G401 (cell line): ENCODE measurements at regions not wholly inside any gene's neighbourhood (a gene's known extent, or its start where the extent isn't known, plus 50 kb on each side); places are given as distances from the start of the nearest gene placed in this dataset.

Experiments used
- DNase-seq: peaks from one replicate; pipeline ENCODE4 v3.0.0-alpha.2; 2015; ENCODE audit warnings: low spot score
- in situ Hi-C: cut with HindIII; loops from 2 replicates; pipeline ENCODE4 v1.10.0; 2016; ENCODE audit warnings: low sequenced_read_pairs, mixed read lengths

DNA sequence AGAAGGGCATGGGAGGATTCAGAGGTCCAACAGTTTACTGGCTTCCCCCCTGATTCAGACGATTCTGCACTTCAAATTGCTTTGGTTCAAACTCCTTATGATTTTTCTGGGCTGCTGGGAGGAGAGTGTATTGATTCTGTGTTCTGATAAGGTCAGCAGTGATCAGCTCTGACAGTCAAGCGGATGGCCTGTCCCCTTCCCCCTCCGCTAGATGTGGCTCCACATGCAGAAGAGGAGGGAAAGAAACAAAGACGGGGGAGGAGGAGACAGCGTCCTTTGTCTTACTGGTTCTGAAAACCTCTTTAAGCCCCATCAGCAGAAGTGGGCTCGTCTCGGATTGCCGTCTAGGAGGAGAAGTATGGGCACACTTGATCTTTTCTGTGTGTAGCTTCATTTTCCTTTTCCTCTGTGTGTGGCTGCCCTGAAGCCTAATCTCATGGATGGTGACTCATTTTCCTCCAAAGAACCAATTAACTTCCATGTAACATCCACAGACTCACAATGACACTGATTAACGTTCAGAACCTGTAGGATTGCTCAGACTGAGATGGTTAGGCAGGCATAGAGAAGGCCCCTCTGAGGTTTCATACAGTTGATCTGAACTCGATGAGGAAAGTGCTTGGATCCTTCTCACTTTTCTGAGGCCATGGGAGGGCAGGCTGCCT lies 162.4 kb upstream of the PPP2R3A start:
- in situ Hi-C loops = no loop called here
- DNase-seq = no peak

GRCh38 chr3:135805752-135806151 lies 159.8 kb upstream of the PPP2R3A start:
- in situ Hi-C loops = no loop called here

GRCh38 chr3:135806317-135806716 lies 159.2 kb upstream of the PPP2R3A start:
- peak; percentile 85 for DNase-seq
- in situ Hi-C loops = no loop called here

More at GRCh38 chr3:135805752-135806151, 159.8 kb upstream of the PPP2R3A start:
- peak; percentile 31 for DNase-seq

- no peak for DNase-seq
- in situ Hi-C loops = no loop called here
Measured at GRCh38 chr3:135807879-135808278, 157.6 kb upstream of the PPP2R3A start.

- DNase-seq = peak; percentile 8
- in situ Hi-C loops = no loop called here
Measured at GRCh38 chr3:135809021-135809634, 156.4 kb upstream of the PPP2R3A start.

DNA sequence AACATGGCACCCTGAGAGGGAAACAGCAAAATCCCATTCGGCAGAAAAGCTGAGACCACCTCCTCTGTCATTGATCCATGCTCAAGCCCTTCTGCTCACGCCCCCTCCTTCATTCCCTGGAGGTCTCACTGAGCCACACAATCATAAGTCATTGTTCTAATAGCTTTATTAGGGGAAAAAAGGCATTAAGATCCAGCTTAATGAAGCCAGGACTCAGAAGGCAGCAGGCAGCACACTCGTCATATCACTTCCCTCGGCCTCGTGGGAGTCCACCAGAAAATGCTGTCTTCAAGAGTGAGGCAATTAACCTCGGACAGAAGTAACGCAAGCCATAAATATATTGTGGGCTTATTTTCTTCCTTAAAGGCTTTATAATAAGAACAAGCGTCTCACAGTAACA lies 153.9 kb upstream of the PPP2R3A start:
- DNase-seq = no peak
- in situ Hi-C loops = no loop called here

- in situ Hi-C loops = no loop called here
- no peak for DNase-seq
Measured at GRCh38 chr3:135812057-135812456, 153.5 kb upstream of the PPP2R3A start.

- no peak for DNase-seq
- in situ Hi-C loops = no loop called here
Measured at GRCh38 chr3:135834465-135834864, 131.1 kb upstream of the PPP2R3A start.

GRCh38 chr3:135837977-135838631 lies 127.4 kb upstream of the PPP2R3A start:
- DNase-seq = no peak
- in situ Hi-C loops = no loop called here

DNA sequence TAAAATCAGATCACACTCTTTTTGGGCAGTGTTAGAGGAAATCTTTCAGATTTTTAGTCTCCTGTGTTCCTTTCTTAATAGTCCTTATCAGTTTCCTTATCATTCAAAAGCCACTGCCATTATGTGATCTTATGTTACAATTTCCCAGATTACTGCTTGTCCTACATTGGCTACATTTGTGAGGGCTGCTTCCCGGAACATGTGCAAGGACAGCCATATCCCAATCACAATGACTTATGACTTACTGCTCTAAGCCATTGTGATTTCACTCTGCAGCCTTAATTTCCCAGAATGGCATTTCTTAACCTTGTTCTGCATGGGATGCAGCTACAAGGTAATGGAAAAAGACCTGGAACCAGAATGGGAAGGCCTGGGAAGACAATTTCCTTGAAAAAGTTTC lies 125.1 kb upstream of the PPP2R3A start:
- in situ Hi-C loops = no loop called here
- no peak for DNase-seq

GRCh38 chr3:135844386-135844785 lies 121.1 kb upstream of the PPP2R3A start:
- in situ Hi-C loops = no loop called here
- no peak for DNase-seq

DNA sequence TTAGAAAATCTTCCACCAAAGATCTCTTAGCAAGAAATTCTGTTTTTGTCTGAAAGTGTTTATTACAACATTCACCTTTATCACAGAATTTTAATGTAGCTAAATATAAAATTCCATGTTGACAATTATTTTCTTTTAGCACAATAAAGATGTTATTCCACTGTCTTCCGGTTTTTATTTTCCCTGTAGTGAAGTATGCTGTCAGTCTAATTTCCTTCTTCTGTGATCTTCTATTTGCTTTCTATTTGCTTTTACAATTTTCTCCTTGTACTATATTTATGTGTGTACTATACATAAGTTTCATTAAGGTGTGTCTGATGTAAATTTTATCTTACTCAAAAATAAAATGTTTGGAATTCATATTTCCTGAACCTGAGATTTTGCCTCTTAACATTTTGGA lies 117.5 kb upstream of the PPP2R3A start:
- in situ Hi-C loops = no loop called here
- DNase-seq = no peak

DNA sequence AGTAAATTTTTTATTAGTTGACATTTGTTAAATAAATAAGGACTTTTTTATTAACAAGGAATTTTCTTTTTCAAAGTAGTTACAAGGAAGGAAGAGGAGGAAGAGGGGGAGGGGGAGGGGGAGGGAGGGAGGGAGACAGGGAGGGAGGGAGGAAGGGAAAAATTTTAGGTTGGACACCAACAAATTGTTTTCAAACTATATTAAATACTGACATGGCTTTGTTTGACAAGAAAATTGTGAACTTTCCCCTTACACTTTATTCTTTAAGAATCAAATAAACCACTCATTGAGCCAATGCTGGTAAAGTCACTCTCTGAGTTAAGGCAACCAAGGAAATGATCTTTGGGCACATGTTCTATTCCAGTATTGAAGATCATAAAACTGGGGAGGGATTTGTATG lies 115.7 kb upstream of the PPP2R3A start:
- no peak for DNase-seq
- in situ Hi-C loops = no loop called here

- in situ Hi-C loops = no loop called here
- DNase-seq = no peak
Measured at GRCh38 chr3:135851201-135852081, 114.1 kb upstream of the PPP2R3A start.

GRCh38 chr3:135853981-135854380 lies 111.5 kb upstream of the PPP2R3A start:
- no peak for DNase-seq
- in situ Hi-C loops = no loop called here

- in situ Hi-C loops = no loop called here
- DNase-seq = no peak
Measured at GRCh38 chr3:135860761-135861160, 104.8 kb upstream of the PPP2R3A start.

DNA sequence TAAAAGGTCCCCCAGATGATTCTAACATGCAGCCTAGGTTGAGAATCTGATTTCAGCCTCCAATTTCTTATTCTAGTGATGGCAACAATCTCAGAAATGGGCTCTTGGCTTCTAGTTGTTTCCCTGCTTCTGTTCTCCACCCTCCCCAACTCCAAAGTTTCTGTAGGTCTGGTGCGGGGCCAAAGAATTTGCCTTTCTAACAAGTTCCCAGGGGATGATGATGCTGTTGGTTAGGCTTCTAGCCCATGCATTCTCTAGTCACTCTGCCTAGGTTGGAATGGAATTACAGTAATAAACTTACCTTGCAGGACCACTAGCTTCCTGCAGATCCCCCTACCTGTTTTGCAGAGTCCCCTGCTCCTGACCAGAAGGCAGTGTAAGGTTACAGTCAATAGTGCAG lies 103.2 kb upstream of the PPP2R3A start:
- in situ Hi-C loops = no loop called here
- no peak for DNase-seq

- no peak for DNase-seq
- in situ Hi-C loops = no loop called here
Measured at GRCh38 chr3:135864060-135864459, 101.5 kb upstream of the PPP2R3A start.

- in situ Hi-C loops = no loop called here
- DNase-seq = no peak
Measured at GRCh38 chr3:135865085-135865484, 100.4 kb upstream of the PPP2R3A start.

GRCh38 chr3:135865553-135865952 lies 100.0 kb upstream of the PPP2R3A start:
- in situ Hi-C loops = no loop called here
- no peak for DNase-seq
